ENCODE measurements at regions not wholly inside any gene's neighbourhood (a gene's known extent, or its start where the extent isn't known, plus 50 kb on each side); places are given as distances from the start of the nearest gene placed in this dataset.

GRCh38 chr4:18816228-18816895 is 794.8 kb upstream of the LCORL start:
- no peak for DNase-seq (ENCODE audit: low spot score in 2 of 2)
- Histone ChIP-seq H3K4me1 (no peaks in the 10 kb centered on the region), H3K4me3 (no peak overlapping the region), H3K27ac (no peak overlapping the region), H3K9me3 (no peaks in the 10 kb centered on the region), H3K27me3 (no peaks in the 10 kb centered on the region), H3K36me3 (no peaks in the 10 kb centered on the region)
- no peak for TF ChIP-seq CTCF (IDR thresholded peaks at IDR 0.05)
- intact Hi-C loops (cut with DNase I), result no loop called here

DNA sequence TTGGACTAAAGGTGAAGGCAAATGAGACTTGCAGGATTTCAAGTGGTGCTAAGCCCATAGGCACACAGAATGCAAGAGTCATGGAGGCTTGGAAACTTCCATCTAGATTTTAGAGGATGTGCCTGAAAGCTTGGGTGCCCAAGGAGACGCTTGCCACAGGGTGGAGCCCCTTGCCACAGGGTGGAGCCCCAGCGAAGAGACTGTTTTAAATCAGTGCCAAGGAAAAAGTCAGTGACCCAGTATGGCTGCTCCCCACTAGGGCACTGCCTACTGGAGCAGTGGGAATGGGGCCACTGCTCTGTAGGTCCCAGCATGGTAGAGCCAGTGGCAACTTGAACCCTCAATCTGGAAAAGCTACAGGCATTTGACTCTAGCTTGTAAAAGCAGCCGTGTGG is 794.2 kb upstream of the LCORL start:
- H3K27me3 ChIP-seq, result no peaks in the 10 kb centered on the region
- no peak for TF ChIP-seq CTCF (IDR thresholded peaks at IDR 0.05)
- no peaks in the 10 kb centered on the region for H3K36me3 ChIP-seq
- no peaks in the 10 kb centered on the region for H3K4me1 ChIP-seq
- no peak overlapping the region for H3K4me3 ChIP-seq
- H3K9me3 ChIP-seq, result no peaks in the 10 kb centered on the region
- no peak overlapping the region for H3K27ac ChIP-seq
- no peak for DNase-seq (ENCODE audit: low spot score in 2 of 2)
- intact Hi-C loops (cut with DNase I), result no loop called here

- Histone ChIP-seq H3K4me1 (no peaks in the 10 kb centered on the region), H3K27me3 (no peaks in the 10 kb centered on the region), H3K27ac (no peak overlapping the region), H3K36me3 (no peaks in the 10 kb centered on the region), H3K9me3 (no peaks in the 10 kb centered on the region), H3K4me3 (no peak overlapping the region)
- DNase-seq (ENCODE audit: low spot score in 2 of 2), result no peak
- intact Hi-C loops (cut with DNase I), result no loop called here
- no peak for TF ChIP-seq CTCF (IDR thresholded peaks at IDR 0.05)
These were observed 793.7 kb upstream of the LCORL start for GRCh38 chr4:18815081-18815778.

DNA sequence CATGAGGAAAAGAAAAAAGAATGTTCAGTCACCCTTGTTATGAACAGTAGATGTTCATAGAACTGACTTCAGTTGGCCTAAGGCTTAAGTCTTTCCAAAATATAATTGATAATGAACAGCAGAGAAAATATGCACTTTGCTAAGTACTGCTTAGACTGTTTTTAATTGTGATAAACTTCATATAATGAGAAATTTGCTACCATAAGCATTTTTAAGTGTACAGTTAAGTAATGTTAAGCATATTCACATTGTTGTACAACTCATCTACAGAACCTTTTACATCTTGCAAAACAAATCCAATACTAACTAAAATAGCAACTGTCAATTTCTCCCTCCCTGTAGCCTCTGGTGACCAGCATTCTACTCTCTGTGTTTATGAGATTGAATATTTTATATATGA is 792.2 kb upstream of the LCORL start:
- Histone ChIP-seq H3K4me3 (no peak overlapping the region), H3K36me3 (no peaks in the 10 kb centered on the region), H3K27me3 (no peaks in the 10 kb centered on the region), H3K27ac (no peak overlapping the region), H3K4me1 (no peaks in the 10 kb centered on the region), H3K9me3 (no peaks in the 10 kb centered on the region)
- no peak for DNase-seq (ENCODE audit: low spot score in 2 of 2)
- no peak for TF ChIP-seq CTCF (IDR thresholded peaks at IDR 0.05)
- intact Hi-C loops (cut with DNase I), result no loop called here

DNA sequence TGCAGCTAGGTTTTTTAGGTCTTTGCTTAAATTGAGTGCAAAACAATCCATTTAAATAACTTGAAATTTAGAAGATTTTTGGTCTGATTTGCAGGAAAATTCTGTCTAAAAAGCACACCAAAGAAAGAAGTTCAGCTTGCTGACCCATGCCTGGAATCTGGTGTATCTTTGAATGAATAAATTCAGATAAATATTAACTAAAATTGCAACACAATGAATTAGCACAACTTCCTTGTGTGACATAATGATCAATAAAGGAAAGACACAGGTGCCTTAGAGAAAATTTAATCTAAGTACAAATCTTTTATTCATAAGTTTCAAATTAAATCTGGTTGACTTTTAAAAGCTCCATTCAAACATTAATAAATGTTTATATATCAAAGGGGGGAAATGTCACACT is 791.5 kb upstream of the LCORL start:
- intact Hi-C loops (cut with DNase I), result no loop called here
- no peak for TF ChIP-seq CTCF (IDR thresholded peaks at IDR 0.05)
- H3K4me3 ChIP-seq, result no peak overlapping the region
- H3K27me3 ChIP-seq, result no peaks in the 10 kb centered on the region
- no peaks in the 10 kb centered on the region for H3K36me3 ChIP-seq
- H3K9me3 ChIP-seq, result no peaks in the 10 kb centered on the region
- H3K4me1 ChIP-seq, result no peaks in the 10 kb centered on the region
- H3K27ac ChIP-seq, result no peak overlapping the region
- DNase-seq (ENCODE audit: low spot score in 2 of 2), result no peak

All from ascending aorta (tissue), 2 donors.